ENCODE measurements at regions not wholly inside any gene's neighbourhood (a gene's known extent, or its start where the extent isn't known, plus 50 kb on each side); places are given as distances from the start of the nearest gene placed in this dataset.
"Not testable (repeated sequence)": the region's sequence is repeated elsewhere in the genome, so short reads cannot be mapped to it uniquely, and the experiment has no call there.

GRCh38 chr6:14417377-14417776 is 299.8 kb downstream of the CD83 start (continued):
- no peak for TF ChIP-seq ZNF462 (CRISPR knock-in tag; IDR thresholded peaks at IDR 0.05)
- no peak for TF ChIP-seq NANOG (IDR thresholded peaks at IDR 0.05; ENCODE audit: borderline replicate concordance)
- no peak for TF ChIP-seq POLR2AphosphoS5 (IDR thresholded peaks at IDR 0.05; ENCODE audit: low read depth)
- TF ChIP-seq REST (IDR thresholded peaks at IDR 0.05; ENCODE audit: unreplicated experiment): no peak
- TF ChIP-seq ETS1 (IDR thresholded peaks at IDR 0.05): no peak
- no peak for TF ChIP-seq EZH2phosphoT487 (IDR thresholded peaks at IDR 0.05; ENCODE audit: unreplicated experiment)
- no peak for TF ChIP-seq STAT1 (IDR thresholded peaks at IDR 0.05; ENCODE audit: unreplicated experiment)

GRCh38 chr6:14419224-14419623 is 301.7 kb downstream of the CD83 start:
- not testable (repeated sequence) for H3K36me3 Mint-ChIP-seq (ENCODE audit: low read depth); H3K79me2 ChIP-seq (replicated peaks; ENCODE audit: insufficient read depth); H3K27ac ChIP-seq (ENCODE audit: low read depth); H3K27me3 Mint-ChIP-seq (ENCODE audit: insufficient read depth, low read depth, poor library complexity); ATAC-seq; DNase-seq (ENCODE audit: low spot score); H3K27me3 ChIP-seq (ENCODE audit: insufficient read depth); H3K4me1 ChIP-seq (ENCODE audit: insufficient read depth); H2AFZ ChIP-seq; H3K4me1 Mint-ChIP-seq; H3K36me3 ChIP-seq (ENCODE audit: insufficient read depth); H3K9me3 Mint-ChIP-seq; H3K4me3 ChIP-seq; H3K9me2 ChIP-seq (ENCODE audit: insufficient read depth); H3K4me2 ChIP-seq; H3K27ac Mint-ChIP-seq; H3K4me3 Mint-ChIP-seq; H4K20me1 ChIP-seq (replicated peaks; ENCODE audit: insufficient read depth); H3F3A ChIP-seq (replicated peaks; ENCODE audit: low read depth)
